ENCODE measurements at regions not wholly inside any gene's neighbourhood (a gene's known extent, or its start where the extent isn't known, plus 50 kb on each side); places are given as distances from the start of the nearest gene placed in this dataset.
"Not testable (repeated sequence)": the region's sequence is repeated elsewhere in the genome, so short reads cannot be mapped to it uniquely, and the experiment has no call there.

DNA sequence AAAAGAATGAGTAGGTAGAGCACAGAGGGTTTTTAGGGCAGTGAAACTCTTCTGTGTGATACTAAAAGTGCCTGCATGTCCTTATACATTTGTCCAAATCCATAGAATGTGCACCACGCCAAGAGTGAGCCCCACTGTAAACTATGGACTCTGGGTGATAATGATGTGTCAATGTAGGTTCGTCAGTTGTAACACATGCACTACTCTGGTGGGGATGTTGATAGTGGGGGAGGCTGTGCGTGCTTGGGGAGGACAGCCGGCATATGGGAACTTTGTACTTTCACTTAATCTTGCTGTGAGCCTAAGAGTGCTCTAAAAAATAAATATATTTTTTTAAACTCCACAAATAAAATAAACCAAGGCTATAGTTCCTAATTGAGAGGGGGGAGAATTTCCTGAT lies 319.2 kb downstream of the SHQ1 start:
- no peak for DNase-seq

DNA sequence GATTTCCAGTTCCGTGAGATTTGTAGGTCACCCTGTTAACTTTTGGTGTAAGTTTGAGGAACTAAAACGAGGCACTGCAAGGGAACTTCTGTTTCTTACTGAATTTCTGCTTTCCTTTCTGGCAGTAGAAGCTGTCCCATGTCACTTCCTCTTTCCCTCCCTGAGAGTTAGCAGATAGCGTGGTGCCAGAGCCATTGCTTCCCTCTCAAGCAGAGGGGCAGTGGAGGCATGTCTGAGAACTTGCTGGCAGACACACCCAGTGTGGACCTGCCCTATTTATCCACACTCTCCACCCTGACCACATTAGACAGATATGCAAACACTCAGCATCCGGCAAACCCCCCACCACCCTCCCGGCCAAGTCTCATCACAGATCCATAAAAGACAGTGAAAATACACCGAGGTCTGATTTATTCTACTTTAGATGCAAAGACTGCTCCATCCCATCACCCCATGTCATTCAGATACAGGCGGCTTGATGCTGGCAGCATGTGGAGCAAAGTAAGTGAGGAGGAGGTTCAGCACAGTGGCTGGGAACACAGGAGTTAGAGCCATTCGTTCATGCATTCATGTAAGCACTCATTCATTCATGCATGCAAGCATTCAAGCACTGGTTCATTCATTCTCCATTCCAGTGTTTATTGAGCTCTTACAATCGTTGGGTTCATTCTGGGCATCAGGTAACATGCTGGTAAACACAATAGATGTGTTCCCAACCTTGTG lies 324.7 kb downstream of the SHQ1 start:
- DNase-seq, result peak in 1 of 2 experiments; percentile 22

DNA sequence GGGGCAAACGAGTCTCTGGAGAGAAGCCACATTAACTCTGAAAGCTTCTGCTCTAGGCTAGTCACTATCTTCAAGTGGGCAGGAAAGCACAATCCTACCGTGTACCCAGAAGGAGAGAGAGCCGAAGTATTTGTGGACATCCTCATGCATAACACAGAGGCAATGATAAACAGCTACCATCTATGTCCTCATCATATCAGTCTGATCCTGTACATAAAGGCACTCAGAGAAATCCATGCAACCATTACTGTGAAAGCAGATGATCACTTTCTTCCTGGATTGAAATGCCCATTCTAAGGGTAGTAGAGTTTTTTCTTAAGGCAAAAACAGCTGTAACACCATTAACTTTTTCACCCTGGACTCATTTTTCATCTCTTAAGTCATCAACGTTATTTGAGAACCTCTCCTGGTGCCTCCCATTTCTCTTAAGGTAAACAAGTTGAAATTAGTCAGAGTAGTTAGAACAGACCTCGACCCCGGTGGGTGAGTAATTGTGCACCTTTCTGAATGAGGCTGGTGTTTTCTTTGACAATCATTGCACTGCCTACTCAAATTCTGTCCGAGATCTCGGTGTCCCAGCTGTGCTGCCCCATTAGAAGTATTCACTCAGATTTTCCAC lies 327.4 kb downstream of the SHQ1 start:
- peak; percentile 72 to 76 for DNase-seq

- no peak for DNase-seq
These were observed 328.2 kb downstream of the SHQ1 start for GRCh38 chr3:72519946-72520604.

- DNase-seq, result no peak
These were observed 330.3 kb downstream of the SHQ1 start for GRCh38 chr3:72517921-72518424.

- no peak for DNase-seq
These were observed 330.9 kb downstream of the SHQ1 start for GRCh38 chr3:72517336-72517735.

DNA sequence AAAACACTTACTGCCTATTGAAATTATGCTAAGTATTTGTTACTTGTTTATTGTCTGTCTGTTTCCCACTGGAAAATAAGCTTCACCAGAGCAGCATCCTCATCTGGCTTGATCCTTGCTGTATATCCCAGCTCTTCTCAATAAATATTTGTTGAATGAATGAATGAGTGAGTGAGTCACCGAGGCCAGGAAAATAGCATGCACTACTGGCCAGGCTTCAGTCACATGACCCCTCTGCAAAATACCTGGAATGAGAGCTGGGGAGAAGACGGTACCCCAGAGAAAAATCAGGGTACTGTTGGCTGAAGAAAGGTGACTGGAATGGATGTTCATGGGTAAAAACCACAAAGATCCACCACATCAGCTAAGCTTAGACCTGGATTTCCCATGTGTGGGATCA lies 331.9 kb downstream of the SHQ1 start:
- no peak for DNase-seq

DNA sequence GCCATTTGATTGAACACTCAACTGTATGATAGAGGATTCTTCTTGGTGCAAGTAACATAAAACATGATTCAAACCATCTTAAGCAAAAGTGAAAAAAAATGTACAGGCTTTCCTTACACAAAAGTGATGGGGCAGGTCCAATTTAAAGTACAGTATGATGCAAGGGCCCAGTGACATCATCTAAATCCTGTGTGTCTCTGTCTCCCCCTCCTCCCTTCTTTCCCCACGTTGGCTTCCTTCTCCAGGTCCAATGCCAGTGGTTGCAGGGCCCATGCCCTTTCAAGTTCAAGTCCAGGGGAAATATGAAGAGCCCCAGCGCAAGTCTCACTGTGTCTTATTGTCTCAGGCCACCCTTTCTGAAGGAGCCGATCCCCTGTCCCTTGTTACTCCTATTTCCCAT lies 332.3 kb downstream of the SHQ1 start:
- no peak for DNase-seq

GRCh38 chr3:72515281-72515680 lies 333.0 kb downstream of the SHQ1 start:
- DNase-seq, result no peak

GRCh38 chr3:72510247-72510646 lies 338.0 kb downstream of the SHQ1 start:
- no peak for DNase-seq

DNA sequence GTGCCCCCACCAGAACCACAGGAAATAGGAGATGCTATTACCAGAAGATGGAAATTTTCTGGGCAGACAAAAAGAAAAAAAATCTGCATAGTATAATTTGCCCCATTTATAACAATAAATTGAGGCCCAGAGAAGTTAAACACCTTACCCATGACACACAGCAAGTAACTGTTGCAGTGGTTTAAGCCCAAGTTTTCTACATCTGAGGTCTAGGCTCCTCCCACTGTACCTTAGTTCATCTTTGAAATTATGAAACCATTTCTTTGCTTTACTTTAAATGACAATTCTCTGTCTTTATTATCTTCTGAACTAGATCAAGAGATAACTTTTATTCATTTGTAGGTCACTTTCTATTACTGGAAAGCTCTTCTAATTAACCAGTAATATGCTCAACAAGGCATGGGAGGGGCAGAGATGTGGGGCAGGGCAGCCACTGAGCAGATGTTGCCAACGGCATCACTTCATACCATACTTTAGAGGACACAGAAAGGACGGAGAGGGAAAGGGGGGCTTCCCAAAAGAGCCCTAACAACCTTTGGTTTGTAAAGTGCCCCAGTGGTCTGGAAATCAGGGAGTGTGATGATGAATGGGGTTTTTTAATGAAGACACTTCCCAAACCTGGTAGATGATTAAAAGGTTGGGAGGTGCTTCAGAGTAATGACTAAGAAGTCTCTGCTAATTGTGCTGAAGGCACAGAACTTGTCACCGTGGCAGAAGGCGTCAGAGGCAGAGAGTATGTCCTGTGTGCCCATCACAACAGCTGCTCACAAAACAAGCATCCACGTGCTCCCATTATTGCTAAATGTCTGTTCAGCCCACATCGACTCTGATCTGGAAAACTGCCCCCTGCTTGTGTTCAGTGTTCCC lies 342.5 kb downstream of the SHQ1 start:
- DNase-seq, result no peak

DNA sequence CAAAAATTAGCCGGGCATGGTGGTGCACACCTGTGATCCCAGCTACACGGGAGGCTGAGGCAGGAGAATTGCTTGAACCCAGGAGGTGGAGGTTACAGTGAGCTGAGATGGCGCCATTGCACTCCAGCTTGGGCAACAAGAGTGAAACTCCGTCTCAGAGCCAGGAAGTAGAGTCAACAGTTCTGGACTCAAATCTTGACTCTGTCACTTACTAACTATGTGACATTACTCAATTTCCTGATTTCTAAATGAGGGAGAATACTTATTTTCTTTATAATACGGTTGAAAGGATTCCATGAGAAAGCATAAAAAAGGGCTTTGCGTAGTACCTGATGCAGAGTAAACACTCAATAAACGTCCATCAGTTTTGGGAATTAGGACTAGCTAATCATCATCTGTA lies 350.7 kb downstream of the SHQ1 start:
- DNase-seq, result not testable (repeated sequence)

- no peak for DNase-seq
These were observed 352.1 kb downstream of the SHQ1 start for GRCh38 chr3:72496051-72496670.

- DNase-seq, result no peak
These were observed 353.6 kb downstream of the SHQ1 start for GRCh38 chr3:72494626-72495025.

GRCh38 chr3:72494130-72494529 lies 354.1 kb downstream of the SHQ1 start:
- DNase-seq, result no peak

- no peak for DNase-seq
These were observed 356.0 kb downstream of the SHQ1 start for GRCh38 chr3:72492240-72492639.

DNA sequence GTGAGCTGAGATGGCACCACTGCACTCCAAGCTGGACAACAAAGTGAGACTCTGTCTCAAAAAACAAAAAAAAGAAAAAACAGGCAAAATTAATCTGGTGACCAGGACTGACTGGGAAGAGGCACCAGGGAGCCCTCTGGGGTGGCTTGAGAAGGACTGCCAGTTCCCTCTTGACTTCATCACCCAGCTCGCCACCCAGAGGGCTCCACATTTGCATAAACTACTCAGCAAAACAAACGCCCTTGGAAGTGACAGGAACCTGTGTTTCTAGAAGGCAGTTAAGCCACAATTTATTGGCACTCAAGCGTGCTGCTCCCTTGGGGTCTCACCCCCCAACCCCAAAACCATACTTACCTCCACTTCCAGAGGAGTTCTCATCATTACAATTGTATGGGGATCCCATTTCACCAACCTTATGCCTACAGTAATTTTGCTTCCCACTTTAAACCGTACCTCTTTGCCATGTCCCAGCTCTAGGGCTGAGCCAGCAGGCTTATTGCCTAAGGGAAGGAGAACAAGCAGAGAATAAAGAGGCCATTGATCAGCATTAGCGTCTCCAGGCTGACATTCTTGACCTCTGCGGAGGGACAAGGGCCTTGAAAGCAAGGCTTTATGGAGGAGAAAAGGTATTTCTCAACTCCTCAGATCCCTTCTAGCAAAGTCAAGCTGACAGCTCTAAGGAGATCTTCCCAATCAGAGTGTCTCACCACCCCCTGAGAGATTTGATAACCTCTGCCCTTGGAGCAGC lies 357.4 kb downstream of the SHQ1 start:
- DNase-seq, result no peak

- DNase-seq, result no peak
These were observed 358.3 kb downstream of the SHQ1 start for GRCh38 chr3:72489901-72490300.

GRCh38 chr3:72488738-72489035 lies 359.6 kb downstream of the SHQ1 start:
- DNase-seq, result no peak

DNA sequence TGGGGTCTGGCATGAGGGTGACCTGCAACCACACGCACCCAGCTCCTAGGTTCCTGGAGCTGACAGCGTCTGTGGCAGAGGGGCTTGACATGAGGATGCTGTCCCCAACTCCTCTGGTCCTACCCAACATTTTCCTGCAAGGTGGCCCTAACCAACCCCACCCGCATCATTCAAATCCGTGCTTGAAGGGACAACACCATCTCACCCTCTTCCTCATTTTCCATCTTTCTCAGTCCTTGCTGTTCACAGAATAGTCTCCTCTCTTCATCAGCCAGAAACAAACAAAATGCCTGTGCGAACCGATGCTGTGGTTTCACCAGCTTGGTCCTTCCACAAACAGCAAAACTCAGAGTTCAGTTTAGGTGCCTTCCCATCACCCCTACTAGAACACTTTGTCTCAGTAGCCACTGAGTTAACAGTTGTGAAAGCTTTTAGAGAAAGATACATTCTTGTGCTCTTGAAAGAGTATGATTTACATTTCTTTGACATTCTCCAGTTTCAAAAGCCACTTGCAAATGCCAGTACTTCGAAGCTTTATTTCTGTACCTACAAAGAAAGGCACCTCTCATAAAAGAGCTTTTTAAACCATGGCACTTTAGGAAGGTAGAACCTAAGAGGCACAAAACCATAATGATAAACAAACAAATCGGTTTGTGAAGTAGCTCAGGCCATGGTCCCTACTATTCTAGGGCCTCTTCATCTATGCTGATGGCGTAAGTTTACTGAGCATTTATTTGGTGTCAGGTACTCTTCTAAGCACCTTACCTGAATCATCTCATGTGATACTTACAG lies 360.1 kb downstream of the SHQ1 start:
- DNase-seq, result no peak

DNA sequence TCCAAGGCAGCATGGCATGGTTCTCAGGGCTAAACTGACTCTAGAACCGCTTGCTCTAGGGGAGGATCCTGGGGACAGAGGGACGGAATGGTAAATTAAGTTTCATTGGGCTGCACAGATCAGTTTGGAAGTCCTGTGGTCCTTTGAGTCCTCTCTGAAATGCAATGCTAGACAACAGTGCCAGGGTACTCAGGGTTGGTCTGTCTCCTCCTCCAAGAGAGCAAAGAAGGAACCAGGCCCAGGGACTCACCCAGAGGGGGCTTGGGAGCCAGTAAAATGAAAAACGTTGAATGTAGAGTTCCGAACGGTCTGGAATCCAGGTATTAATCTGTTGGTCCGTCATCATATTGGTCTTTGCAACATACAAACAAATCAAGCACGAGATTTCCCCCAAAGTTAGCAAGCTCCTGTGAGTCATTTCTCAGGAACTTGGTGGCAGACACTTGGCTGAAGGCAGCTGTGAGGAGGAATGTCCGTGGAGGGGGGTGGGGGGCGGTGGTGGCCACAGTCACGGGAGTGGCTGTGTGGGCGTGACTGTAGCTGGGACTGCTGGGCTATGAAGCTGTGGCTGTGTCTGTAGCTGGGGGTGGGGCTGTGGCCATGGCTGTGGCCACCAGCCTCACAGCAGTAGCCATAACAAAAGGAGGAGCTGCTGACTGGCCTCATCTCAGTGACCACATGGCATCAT lies 361.0 kb downstream of the SHQ1 start:
- peak; percentile 77 to 83 for DNase-seq

Data from activated T-cell treated with anti-CD3 and anti-CD28 coated beads, Interleukin-2, amount 50 U/mL, for 48 hours (primary cell).